H1 (cell line): ENCODE measurements at regions not wholly inside any gene's neighbourhood (a gene's known extent, or its start where the extent isn't known, plus 50 kb on each side); places are given as distances from the start of the nearest gene placed in this dataset.

Experiments
- CEBPB ChIP-seq: IDR thresholded peaks from 2 replicates; pipeline ENCODE4 v1.6.1; 2012; ENCODE audit warnings: low read depth, low read length
- JUND ChIP-seq: IDR thresholded peaks from 2 replicates; pipeline ENCODE4 v1.6.1; 2011; ENCODE audit warnings: mild to moderate bottlenecking, improper control_type of control experiment, low read length
- TAF1 ChIP-seq: IDR thresholded peaks from 2 replicates; pipeline ENCODE4 v1.6.1; 2011; ENCODE audit warnings: mild to moderate bottlenecking, low read depth, low read length
- TF ChIP-seq, protein P1 (sequence below), 3 experiments: IDR thresholded peaks; 1 replicate in 2 of 3; 2 replicates in 1 of 3; pipeline versions ENCODE4 v1.5.1 to v1.6.1; 2011; ENCODE audit warnings: low read length in 3 of 3, mild to moderate bottlenecking in 3 of 3, inconsistent platforms in 2 of 3, low read depth in 1 of 3, moderate library complexity in 1 of 3; ENCODE audit not compliant: insufficient read depth in 1 of 3; ENCODE audit errors: control extremely low read depth in 1 of 3
- TF ChIP-seq, protein P2 (sequence below): IDR thresholded peaks from 2 replicates; pipeline ENCODE4 v1.6.1; 2011; ENCODE audit warnings: low read depth, mild to moderate bottlenecking, low read length; ENCODE audit not compliant: insufficient read depth
- TF ChIP-seq, protein P3 (sequence below): IDR thresholded peaks from 2 replicates; pipeline ENCODE4 v1.6.1; 2012; ENCODE audit warnings: inconsistent platforms

DNA sequence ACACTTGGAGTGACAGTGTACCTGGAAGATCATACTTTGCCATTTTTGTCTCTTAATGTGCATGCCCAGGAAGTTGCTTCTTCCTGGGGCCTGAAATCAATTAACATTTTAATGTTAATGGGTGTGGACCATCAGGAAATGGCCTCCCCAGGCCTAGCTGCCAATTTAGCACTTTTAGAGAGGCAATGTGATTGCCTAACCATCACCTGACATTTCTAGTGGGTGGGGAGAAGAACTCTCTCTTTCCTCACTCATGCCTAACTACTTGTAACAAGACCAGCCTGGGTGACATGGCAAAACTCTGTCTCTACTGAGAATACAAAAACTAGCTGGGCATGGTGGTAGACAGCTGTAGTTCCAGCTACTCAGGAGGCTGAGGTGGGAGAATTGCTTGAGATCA, 549.0 kb upstream of the RGS18 start:
- no peak for TF ChIP-seq TAF1
- TF ChIP-seq, protein P1, sequence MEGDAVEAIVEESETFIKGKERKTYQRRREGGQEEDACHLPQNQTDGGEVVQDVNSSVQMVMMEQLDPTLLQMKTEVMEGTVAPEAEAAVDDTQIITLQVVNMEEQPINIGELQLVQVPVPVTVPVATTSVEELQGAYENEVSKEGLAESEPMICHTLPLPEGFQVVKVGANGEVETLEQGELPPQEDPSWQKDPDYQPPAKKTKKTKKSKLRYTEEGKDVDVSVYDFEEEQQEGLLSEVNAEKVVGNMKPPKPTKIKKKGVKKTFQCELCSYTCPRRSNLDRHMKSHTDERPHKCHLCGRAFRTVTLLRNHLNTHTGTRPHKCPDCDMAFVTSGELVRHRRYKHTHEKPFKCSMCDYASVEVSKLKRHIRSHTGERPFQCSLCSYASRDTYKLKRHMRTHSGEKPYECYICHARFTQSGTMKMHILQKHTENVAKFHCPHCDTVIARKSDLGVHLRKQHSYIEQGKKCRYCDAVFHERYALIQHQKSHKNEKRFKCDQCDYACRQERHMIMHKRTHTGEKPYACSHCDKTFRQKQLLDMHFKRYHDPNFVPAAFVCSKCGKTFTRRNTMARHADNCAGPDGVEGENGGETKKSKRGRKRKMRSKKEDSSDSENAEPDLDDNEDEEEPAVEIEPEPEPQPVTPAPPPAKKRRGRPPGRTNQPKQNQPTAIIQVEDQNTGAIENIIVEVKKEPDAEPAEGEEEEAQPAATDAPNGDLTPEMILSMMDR (IDR thresholded peaks at IDR 0.05; ENCODE audit: control extremely low read depth in 1 of 3, insufficient read depth in 1 of 3, low read depth in 1 of 3, low read length in 3 of 3), result no peak
- TF ChIP-seq CEBPB, result no peak
- TF ChIP-seq, protein P2, sequence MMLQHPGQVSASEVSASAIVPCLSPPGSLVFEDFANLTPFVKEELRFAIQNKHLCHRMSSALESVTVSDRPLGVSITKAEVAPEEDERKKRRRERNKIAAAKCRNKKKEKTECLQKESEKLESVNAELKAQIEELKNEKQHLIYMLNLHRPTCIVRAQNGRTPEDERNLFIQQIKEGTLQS, result no peak
- no peak for TF ChIP-seq JUND
- TF ChIP-seq, protein P3, sequence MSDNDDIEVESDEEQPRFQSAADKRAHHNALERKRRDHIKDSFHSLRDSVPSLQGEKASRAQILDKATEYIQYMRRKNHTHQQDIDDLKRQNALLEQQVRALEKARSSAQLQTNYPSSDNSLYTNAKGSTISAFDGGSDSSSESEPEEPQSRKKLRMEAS, result no peak
